Stimulated activated CD4-positive, alpha-beta T cell treated with anti-CD3 and anti-CD28 coated beads, Interleukin-4, amount 100 ng/mL, for 1 hour (primary cell): ENCODE measurements at regions not wholly inside any gene's neighbourhood (a gene's known extent, or its start where the extent isn't known, plus 50 kb on each side); places are given as distances from the start of the nearest gene placed in this dataset.

Source experiments
- DNase-seq: peaks from one replicate; pipeline ENCODE4 v3.0.0-alpha.2; 2020

- no peak for DNase-seq
These were observed 52.1 kb downstream of the MPP7 start for GRCh38 chr10:28250782-28251181.

DNA sequence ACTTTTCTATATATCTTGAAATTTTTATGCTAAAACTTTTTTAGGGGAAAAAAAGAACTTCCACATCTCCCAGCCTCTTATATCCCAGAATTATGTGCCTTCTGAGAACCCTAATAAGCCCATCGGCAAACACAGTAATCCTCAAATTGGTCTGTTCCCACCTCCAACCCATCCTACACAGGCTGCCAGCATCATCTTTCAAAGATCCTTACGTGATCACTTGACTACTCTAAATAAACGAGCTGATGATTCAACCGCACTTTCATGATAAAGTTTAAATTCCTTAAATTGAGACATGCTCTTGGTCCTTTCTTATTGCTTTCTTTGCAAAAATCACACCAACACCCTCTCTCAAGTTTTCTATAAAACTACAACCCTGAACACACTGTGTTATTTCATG lies 52.5 kb downstream of the MPP7 start:
- no peak for DNase-seq

DNA sequence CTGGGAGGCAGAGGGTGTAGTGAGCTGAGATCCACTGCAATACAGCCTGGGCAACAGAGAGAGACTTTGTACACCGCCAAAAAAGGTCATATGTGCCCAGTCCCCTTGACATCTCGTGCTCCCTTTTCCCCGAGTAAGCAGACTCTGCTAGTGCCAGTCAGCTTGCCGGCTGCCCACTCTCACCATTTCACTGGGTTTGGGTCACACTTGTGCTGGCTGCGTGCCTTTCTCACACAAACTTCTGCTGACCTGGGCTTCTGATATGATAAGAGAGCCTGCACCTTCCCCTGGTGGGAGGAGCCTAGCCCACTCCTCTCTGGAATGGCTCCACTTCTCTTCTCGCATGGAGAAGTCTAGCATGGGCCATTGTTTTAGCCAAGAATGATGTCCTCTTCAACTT lies 53.4 kb downstream of the MPP7 start:
- DNase-seq, result no peak

GRCh38 chr10:28248092-28248491 lies 54.8 kb downstream of the MPP7 start:
- no peak for DNase-seq

GRCh38 chr10:28246023-28246422 lies 56.8 kb downstream of the MPP7 start:
- no peak for DNase-seq

- no peak for DNase-seq
These were observed 58.9 kb downstream of the MPP7 start for GRCh38 chr10:28243923-28244322.

GRCh38 chr10:28242555-28243204 lies 60.2 kb downstream of the MPP7 start:
- DNase-seq, result no peak

DNA sequence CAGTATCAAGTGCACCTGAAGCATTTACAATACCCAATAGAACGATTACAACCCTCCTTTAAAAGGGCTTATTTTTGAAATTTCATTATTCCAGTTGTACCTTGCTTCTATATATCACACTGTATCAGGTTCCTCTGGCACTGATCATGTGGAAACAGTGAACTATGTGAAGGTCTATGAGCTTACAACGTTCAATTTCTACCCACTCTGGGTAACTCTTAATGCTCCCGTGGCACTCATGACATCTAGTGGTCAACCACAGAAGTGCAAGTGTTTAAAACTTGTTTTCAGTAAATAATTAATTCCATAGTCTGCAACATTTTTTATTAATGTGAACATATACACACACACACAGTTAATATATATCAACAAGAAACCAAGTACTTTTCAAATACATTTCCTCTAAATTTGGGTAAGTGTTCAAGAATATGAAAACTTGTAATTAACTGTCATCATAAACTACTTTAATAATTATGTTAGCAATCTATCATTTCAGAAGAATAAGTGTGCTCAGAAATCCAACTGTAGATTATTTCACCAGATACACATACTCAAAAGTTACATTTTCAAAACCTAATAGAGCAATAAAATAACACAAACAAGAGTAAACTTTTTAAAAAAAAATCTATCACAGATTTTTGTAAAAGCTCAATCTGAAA lies 61.0 kb downstream of the MPP7 start:
- DNase-seq, result no peak

DNA sequence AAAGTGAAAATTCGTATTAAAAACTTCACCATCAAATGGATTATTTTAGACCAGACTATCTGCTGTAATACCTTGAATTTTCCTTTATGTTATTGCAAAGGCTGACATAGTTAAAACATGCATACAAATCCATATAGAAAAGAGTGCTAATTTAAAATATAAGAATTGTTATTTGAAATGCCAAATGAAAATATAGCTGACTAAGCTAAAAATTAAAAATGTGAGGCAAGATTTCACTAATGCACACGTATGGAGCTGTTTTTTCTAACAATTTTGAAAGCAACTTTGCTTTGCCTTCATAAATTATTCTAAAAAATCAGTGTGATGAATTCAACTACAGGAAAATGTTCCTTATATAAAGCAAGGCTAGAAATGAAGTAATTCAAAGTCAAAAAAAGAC lies 62.5 kb downstream of the MPP7 start:
- no peak for DNase-seq

DNA sequence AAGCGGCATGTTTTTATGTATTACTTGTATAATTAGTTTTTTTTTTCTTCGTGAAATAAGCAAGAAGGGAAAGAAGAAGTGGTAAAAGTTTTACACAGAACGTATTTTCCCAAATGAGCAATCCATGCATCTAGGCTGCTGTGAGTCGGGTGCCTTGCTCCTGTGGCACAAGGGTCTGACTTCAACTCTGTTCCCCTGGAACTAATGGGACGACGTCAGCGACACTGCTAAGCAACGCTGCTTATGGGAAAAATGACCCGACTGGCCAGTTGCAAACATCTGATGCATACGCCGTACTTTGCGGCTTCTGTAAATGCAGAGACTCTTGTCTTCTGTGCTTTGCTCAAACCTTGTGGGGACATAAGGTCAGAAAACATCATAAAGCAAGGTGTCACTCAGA lies 66.3 kb downstream of the MPP7 start:
- no peak for DNase-seq

- no peak for DNase-seq
These were observed 82.1 kb downstream of the MPP7 start for GRCh38 chr10:28220811-28221210.

DNA sequence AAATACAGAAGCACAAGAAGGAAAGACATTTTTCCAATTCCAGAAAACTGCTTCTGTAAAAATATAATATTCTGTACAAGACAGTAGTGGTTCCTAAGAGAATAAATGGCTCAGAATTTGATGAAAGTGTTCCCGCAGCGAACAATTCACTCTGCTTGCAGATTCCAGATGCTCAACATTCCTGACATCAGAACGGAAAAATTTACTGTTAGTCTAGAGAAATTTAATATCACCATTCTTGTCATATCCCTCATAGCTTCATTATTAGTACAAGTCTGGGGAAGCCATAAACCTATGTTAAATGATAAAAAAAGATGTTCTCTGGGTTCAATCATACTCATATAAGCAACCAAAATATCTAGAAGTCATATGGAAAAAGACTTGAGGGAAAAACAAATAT lies 83.6 kb downstream of the MPP7 start:
- DNase-seq, result no peak

GRCh38 chr10:28217848-28218247 lies 85.0 kb downstream of the MPP7 start:
- peak; percentile 3 for DNase-seq

DNA sequence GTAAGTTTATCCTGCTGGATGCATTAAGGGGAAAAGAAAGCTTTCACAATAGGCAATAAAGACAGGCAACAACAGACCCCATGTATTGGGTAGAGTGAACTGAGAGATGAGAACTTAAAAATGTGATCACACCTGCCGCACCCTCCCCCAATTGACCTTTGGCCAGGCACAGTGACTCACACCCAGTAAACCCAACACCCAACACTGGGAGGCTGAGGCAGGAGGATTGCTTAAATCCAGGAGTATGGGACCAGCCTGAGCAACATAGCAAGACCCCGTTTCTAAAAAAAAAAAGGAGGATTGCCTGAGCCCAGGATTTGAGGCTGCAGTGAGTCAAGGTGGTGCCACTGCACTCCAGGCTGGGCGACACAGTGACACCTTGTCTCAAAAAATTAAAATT lies 86.9 kb downstream of the MPP7 start:
- DNase-seq, result no peak

DNA sequence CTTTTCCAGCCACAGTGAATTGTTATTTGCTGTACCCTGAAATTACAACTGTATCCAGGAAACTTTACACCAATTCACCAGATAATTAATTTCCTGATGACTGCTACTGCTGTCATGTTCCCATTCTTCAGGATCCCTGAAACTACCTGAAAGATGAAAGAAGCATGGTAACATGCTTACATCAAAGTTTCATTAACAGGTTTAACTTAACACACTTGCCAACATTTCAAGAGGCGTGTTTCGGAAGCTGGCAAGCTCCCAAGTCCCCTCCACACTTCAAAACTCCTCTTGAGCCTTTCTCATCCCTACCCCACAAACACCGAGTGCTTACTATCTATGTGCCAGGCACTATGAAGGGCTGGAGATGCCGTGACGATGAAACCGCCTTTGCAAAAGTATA lies 88.6 kb downstream of the MPP7 start:
- no peak for DNase-seq

- no peak for DNase-seq
These were observed 91.1 kb downstream of the MPP7 start for GRCh38 chr10:28211759-28212158.

- DNase-seq, result no peak
These were observed 95.1 kb downstream of the MPP7 start for GRCh38 chr10:28207799-28208198.

DNA sequence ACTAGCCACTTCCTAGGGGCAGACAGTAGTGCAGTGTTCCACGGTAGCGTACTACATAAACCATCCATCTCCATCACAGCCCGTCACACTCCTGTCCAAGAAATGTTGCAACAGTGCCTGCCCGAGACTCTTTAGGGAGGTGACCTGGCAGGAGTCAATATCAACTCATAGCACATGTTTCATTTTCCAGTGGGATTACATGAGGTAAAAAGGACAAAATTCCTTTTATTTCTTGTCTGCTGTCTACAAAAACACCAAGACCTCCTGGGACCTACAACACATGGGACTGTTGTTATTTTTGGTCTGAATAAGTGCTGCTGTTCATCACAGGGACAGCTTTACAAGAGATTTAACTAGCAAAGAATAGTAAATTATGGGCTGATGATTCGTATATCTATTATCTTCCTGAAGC lies 99.9 kb downstream of the MPP7 start:
- no peak for DNase-seq

GRCh38 chr10:28201410-28202400 lies 101.2 kb downstream of the MPP7 start:
- no peak for DNase-seq

- DNase-seq, result no peak
These were observed 102.1 kb downstream of the MPP7 start for GRCh38 chr10:28200775-28201174.

DNA sequence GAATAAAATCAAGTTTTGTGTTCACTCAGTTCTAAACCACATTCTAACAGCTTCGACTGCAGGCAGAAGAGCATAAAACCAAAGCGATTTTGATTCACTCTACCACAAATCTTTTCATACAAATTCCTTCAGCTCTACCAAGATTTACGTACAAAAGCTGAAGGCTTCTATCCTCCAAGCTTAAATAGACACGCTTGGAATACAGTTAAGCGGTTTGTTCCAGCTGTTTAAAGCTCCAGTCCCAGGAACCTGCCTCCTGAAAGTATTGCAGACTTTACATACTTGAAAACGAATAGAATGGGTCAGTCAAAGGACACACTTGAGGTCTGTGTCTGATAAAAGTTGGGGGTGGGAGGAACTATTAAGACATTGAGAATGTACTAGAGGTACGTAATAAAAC lies 102.9 kb downstream of the MPP7 start:
- DNase-seq, result no peak

DNA sequence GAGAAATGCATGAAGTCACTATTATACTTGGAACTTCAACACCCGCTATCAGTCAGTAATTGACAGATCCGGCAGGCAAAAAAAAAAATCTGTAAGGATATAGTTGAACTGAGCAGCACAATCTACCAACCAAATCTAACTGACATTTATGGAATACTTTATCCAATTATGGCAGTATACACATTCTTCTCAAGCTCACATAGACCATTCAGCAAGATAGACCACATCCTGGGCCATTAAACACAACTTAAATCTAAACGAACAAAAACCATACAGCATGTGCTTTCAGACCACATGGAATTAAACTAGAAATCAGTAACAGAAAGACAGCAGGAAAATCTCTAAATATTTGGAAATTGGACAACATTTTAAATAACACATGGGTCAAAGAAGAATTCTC lies 112.7 kb downstream of the MPP7 start:
- no peak for DNase-seq

DNA sequence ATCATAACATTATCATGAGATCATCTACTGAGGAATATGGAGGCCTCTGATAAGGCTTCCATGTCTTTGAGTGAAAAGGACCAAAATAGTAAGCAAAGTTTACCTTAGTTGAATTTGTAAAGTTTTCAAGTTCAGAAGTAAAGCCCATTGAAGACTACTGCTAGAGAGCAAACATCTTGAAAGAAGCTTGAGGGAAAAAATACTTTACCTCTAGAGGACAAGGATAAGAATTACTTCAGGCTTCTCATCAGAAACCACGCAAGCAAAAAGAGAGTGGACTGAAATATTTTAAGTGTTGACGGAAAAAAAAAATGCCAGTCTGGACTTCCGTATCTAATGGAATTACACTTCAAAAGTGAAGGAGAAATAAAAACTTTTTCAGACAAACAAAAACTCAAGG lies 114.3 kb downstream of the MPP7 start:
- no peak for DNase-seq
